Glutamatergic neuron (in vitro differentiated cells): ENCODE measurements at regions not wholly inside any gene's neighbourhood (a gene's known extent, or its start where the extent isn't known, plus 50 kb on each side); places are given as distances from the start of the nearest gene placed in this dataset.

ENCODE experiments used
- DNase-seq: peaks from one replicate; pipeline ENCODE4 v3.0.0; 2022
- H3K27ac Mint-ChIP-seq: one replicate; pipeline ENCODE4 v1.8.0; 2020; ENCODE audit warnings: mild to moderate bottlenecking, mixed read lengths, inconsistent platforms; ENCODE audit not compliant: unreplicated experiment
- H3K27me3 Mint-ChIP-seq: one replicate; pipeline ENCODE4 v1.8.0; 2020; ENCODE audit warnings: mild to moderate bottlenecking, moderate library complexity, mixed read lengths, inconsistent platforms; ENCODE audit not compliant: unreplicated experiment
- H3K36me3 Mint-ChIP-seq: one replicate; pipeline ENCODE4 v1.8.0; 2020; ENCODE audit warnings: mild to moderate bottlenecking, mixed read lengths, inconsistent platforms; ENCODE audit not compliant: unreplicated experiment
- H3K4me1 Mint-ChIP-seq: one replicate; pipeline ENCODE4 v1.8.0; 2020; ENCODE audit warnings: mild to moderate bottlenecking, low read depth, mixed read lengths, inconsistent platforms; ENCODE audit not compliant: unreplicated experiment
- H3K4me3 Mint-ChIP-seq: one replicate; pipeline ENCODE4 v1.8.0; 2020; ENCODE audit warnings: mild to moderate bottlenecking, mixed read lengths, inconsistent platforms; ENCODE audit not compliant: unreplicated experiment
- H3K9me3 Mint-ChIP-seq: one replicate; pipeline ENCODE4 v1.8.0; 2020; ENCODE audit warnings: mild to moderate bottlenecking, moderate library complexity, mixed read lengths, inconsistent platforms; ENCODE audit not compliant: unreplicated experiment
- TF ChIP-seq, protein P1 (sequence below): fragments of 200-600 bp; sonication (generic); IDR thresholded peaks from one replicate; pipeline ENCODE4 v1.5.0; 2021; ENCODE audit not compliant: partially characterized antibody, unreplicated experiment

- Mint-ChIP-seq H3K4me1 (peaks cover 2% of the 10 kb centered on the region), H3K27me3 (peaks cover 2% of the 10 kb centered on the region), H3K36me3 (peaks cover 27% of the 10 kb centered on the region), H3K4me3 (no peak overlapping the region), H3K27ac (no peak overlapping the region), H3K9me3 (peaks cover 4% of the 10 kb centered on the region)
- no peak for DNase-seq
- TF ChIP-seq, protein P1, sequence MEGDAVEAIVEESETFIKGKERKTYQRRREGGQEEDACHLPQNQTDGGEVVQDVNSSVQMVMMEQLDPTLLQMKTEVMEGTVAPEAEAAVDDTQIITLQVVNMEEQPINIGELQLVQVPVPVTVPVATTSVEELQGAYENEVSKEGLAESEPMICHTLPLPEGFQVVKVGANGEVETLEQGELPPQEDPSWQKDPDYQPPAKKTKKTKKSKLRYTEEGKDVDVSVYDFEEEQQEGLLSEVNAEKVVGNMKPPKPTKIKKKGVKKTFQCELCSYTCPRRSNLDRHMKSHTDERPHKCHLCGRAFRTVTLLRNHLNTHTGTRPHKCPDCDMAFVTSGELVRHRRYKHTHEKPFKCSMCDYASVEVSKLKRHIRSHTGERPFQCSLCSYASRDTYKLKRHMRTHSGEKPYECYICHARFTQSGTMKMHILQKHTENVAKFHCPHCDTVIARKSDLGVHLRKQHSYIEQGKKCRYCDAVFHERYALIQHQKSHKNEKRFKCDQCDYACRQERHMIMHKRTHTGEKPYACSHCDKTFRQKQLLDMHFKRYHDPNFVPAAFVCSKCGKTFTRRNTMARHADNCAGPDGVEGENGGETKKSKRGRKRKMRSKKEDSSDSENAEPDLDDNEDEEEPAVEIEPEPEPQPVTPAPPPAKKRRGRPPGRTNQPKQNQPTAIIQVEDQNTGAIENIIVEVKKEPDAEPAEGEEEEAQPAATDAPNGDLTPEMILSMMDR = no peak
Observed at GRCh38 chr22:34886391-34886790, 179.6 kb upstream of the ISX start.

DNA sequence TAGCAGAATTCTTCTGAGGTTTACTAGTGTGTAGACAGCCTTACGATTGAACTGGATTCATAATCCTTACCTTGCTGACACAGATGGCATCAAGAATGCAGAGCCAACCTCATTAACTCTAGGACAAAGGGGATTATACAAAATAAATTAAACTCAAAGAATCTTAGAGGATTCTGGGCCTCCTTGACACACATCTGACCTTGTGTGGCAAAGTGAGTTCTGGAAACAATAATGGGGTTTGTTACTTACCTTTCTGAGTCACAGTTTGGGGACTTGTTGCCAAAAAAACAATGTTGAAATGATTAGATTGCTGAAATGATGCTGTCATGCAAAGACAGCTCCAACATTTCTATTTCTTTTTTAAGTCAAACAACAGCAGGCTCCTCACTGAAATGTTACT lies 179.1 kb upstream of the ISX start:
- Mint-ChIP-seq H3K27ac (no peak overlapping the region), H3K9me3 (peaks cover 4% of the 10 kb centered on the region), H3K4me3 (no peak overlapping the region), H3K27me3 (peaks cover 2% of the 10 kb centered on the region), H3K4me1 (peaks cover 2% of the 10 kb centered on the region), H3K36me3 (peaks cover 27% of the 10 kb centered on the region)
- TF ChIP-seq, protein P1 = no peak
- no peak for DNase-seq

DNA sequence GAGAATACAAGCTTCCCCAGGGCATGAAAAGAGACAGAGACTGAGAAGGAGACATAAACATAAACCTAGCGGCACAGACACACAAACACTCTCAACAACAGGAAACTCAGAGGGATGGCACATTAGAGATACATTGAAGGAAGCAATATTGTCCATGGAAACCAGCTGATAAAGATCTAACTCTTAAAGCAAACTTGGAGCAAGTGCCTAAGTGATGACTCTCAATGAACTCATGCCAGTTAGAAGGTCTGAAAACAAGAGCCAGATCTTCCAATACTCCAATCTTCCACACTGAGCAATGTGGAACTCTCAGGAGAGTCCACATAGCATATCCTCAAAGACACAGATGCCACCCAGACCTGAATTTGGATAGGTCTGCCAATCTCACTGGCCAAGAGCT lies 168.8 kb upstream of the ISX start:
- peaks cover 6% of the 10 kb centered on the region for H3K36me3 Mint-ChIP-seq
- no peak overlapping the region for H3K4me3 Mint-ChIP-seq
- TF ChIP-seq, protein P1 = no peak

DNA sequence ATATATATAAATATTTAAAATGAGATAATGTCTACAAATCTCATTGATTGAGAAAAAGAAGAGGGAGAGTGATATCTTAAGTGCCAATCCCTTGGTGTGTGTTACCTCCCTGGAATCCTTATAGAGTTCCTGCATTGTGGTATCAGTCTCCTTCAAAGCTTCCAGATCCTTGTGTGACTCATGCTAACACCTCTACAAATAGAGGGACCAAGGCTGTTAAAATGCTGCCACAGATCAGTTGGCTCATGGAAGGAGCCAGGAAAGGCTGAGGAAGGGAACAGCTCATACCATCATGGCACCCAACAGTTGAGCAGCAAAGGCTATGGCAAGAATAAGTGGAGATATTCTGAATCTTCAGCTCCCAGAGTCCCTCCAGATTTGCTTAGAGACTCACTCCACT lies 163.6 kb upstream of the ISX start:
- Mint-ChIP-seq H3K9me3 (peaks cover 3% of the 10 kb centered on the region), H3K36me3 (no peaks in the 10 kb centered on the region), H3K4me1 (no peaks in the 10 kb centered on the region), H3K27ac (no peak overlapping the region), H3K27me3 (no peaks in the 10 kb centered on the region), H3K4me3 (no peak overlapping the region)
- TF ChIP-seq, protein P1 = no peak
- no peak for DNase-seq

More for the DNA sequence above, 168.8 kb upstream of the ISX start:
- H3K4me1 Mint-ChIP-seq = no peaks in the 10 kb centered on the region
- no peak overlapping the region for H3K27ac Mint-ChIP-seq
- no peak for DNase-seq
- no peaks in the 10 kb centered on the region for H3K27me3 Mint-ChIP-seq
- H3K9me3 Mint-ChIP-seq = no peaks in the 10 kb centered on the region

- TF ChIP-seq, protein P1 = no peak
- H3K36me3 Mint-ChIP-seq = peaks cover 5% of the 10 kb centered on the region
- H3K27ac Mint-ChIP-seq = no peak overlapping the region
- no peaks in the 10 kb centered on the region for H3K27me3 Mint-ChIP-seq
- H3K4me1 Mint-ChIP-seq = no peaks in the 10 kb centered on the region
- no peak for DNase-seq
- no peak overlapping the region for H3K4me3 Mint-ChIP-seq
- peaks cover 3% of the 10 kb centered on the region for H3K9me3 Mint-ChIP-seq
Observed at GRCh38 chr22:34903416-34903815, 162.5 kb upstream of the ISX start.
